ENCODE measurements at regions not wholly inside any gene's neighbourhood (a gene's known extent, or its start where the extent isn't known, plus 50 kb on each side); places are given as distances from the start of the nearest gene placed in this dataset.

- no peak for TF ChIP-seq CTCF (conservative IDR thresholded peaks at IDR 0.05 in 1 of 2, IDR thresholded peaks at IDR 0.05 in 1 of 2; ENCODE audit: low read depth in 1 of 2, low read length in 2 of 2)
- no peak for TF ChIP-seq EZH2 (IDR thresholded peaks at IDR 0.05; ENCODE audit: low read length, missing control alignments)
Measured at GRCh38 chr18:44409515-44409914, 271.2 kb upstream of the SETBP1 start.
